ENCODE measurements at regions not wholly inside any gene's neighbourhood (a gene's known extent, or its start where the extent isn't known, plus 50 kb on each side); places are given as distances from the start of the nearest gene placed in this dataset.

DNA sequence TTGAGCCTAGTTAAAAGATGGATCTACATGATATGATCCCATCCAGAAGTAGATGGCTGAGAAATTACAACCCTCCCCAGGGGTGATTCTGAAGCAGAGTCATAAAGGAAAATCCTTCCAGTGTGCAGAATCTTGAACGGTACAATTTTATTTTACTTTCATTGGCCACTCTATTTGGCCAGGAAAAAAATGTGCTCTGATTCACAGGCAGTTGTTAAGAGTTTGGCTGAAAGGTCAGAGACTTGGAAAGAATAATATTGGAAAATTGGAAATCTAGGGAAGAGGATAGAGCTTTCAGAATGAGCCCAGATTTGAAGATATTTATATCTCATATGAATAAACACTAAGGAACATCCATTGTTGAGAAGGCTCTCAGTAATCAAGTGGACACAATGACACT lies 1299.3 kb upstream of the GJE1 start:
- H3K9me3 ChIP-seq (ENCODE audit: control insufficient read depth in 2 of 2, low read length in 2 of 2): no peaks in the 10 kb centered on the region
- H3K4me1 ChIP-seq (ENCODE audit: control insufficient read depth, insufficient read depth, low read length, poor library complexity, severe bottlenecking): no peaks in the 10 kb centered on the region
- ATAC-seq (ENCODE audit: low read depth in 2 of 2): no peak
- H3K27me3 ChIP-seq (ENCODE audit: control insufficient read depth, insufficient read depth, low read length): no peaks in the 10 kb centered on the region
- H3K27me3 Mint-ChIP-seq: no peaks in the 10 kb centered on the region
- H3K27ac Mint-ChIP-seq: no peak overlapping the region
- H3K4me1 Mint-ChIP-seq: no peaks in the 10 kb centered on the region
- no peak for DNase-seq
- peaks cover 0 to 1% (median 0%) of the 10 kb centered on the region in 7 donors for H3K9me3 Mint-ChIP-seq
- H3K36me3 Mint-ChIP-seq: no peaks in the 10 kb centered on the region
- no peak overlapping the region for H3K27ac ChIP-seq (ENCODE audit: insufficient read depth, low read length, poor library complexity, severe bottlenecking)
- H3K36me3 ChIP-seq (ENCODE audit: control insufficient read depth, insufficient read depth, low read length): no peaks in the 10 kb centered on the region
- H3K4me3 ChIP-seq (ENCODE audit: low read depth, low read length): no peak overlapping the region
- no peak overlapping the region for H3K4me3 Mint-ChIP-seq

DNA sequence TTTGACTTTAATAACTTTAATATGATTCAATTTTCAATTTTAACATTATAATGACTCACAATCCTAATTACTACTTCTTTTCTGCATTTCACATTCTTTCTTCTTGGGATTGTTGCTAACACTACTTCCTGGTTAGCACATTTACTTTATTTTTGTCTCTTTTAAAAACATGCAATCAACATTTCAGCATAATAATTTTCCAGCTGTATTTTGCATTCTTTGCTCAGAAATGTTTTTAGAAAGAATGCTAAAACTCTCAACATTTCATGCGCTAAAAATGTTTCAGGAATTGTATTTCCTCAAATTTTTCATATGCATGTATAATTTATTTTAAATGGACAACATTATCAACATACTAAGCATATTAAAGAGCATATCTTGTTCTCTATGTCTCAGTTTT lies 1302.1 kb upstream of the GJE1 start:
- Histone ChIP-seq H3K4me3 (ENCODE audit: low read depth, low read length) (no peak overlapping the region), H3K36me3 (ENCODE audit: control insufficient read depth, insufficient read depth, low read length) (no peaks in the 10 kb centered on the region), H3K27ac (ENCODE audit: insufficient read depth, low read length, poor library complexity, severe bottlenecking) (no peak overlapping the region), H3K9me3 (ENCODE audit: control insufficient read depth in 2 of 2, low read length in 2 of 2) (no peaks in the 10 kb centered on the region), H3K4me1 (ENCODE audit: control insufficient read depth, insufficient read depth, low read length, poor library complexity, severe bottlenecking) (no peaks in the 10 kb centered on the region), H3K27me3 (ENCODE audit: control insufficient read depth, insufficient read depth, low read length) (no peaks in the 10 kb centered on the region)
- no peak overlapping the region for H3K4me3 Mint-ChIP-seq
- no peaks in the 10 kb centered on the region for H3K36me3 Mint-ChIP-seq
- DNase-seq (no peak), ATAC-seq (ENCODE audit: low read depth in 2 of 2) (no peak)
- H3K4me1 Mint-ChIP-seq: no peaks in the 10 kb centered on the region
- H3K27me3 Mint-ChIP-seq: no peaks in the 10 kb centered on the region
- peaks cover 0 to 2% (median 0%) of the 10 kb centered on the region in 7 donors for H3K9me3 Mint-ChIP-seq
- no peak overlapping the region for H3K27ac Mint-ChIP-seq

DNA sequence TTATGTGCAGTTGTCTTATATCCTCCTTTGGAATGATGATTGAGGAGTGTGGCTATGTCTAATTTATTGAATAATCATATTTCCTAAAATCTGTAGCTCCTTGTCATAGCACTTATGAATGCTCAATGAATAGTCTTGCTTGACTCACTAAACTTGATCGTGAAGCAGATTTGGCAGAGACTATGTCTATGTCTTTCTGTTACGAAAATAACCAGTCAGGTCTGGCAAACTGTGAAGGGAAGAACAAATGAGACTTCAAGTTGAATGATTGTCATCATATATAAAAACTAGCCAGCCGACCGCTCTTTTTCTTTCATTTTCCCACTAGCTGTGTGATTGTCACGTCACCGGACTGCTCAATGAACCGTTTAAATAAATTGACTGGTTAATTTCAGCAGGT lies 1303.9 kb upstream of the GJE1 start:
- Histone ChIP-seq H3K27ac (ENCODE audit: insufficient read depth, low read length, poor library complexity, severe bottlenecking) (no peak overlapping the region), H3K9me3 (ENCODE audit: control insufficient read depth in 2 of 2, low read length in 2 of 2) (no peaks in the 10 kb centered on the region), H3K4me3 (ENCODE audit: low read depth, low read length) (no peak overlapping the region), H3K4me1 (ENCODE audit: control insufficient read depth, insufficient read depth, low read length, poor library complexity, severe bottlenecking) (no peaks in the 10 kb centered on the region), H3K36me3 (ENCODE audit: control insufficient read depth, insufficient read depth, low read length) (no peaks in the 10 kb centered on the region), H3K27me3 (ENCODE audit: control insufficient read depth, insufficient read depth, low read length) (no peaks in the 10 kb centered on the region)
- no peaks in the 10 kb centered on the region for H3K4me1 Mint-ChIP-seq
- peaks cover 0 to 3% (median 0%) of the 10 kb centered on the region in 7 donors for H3K9me3 Mint-ChIP-seq
- DNase-seq: no peak
- no peak overlapping the region for H3K4me3 Mint-ChIP-seq
- no peak overlapping the region for H3K27ac Mint-ChIP-seq
- ATAC-seq (ENCODE audit: low read depth in 2 of 2): no peak
- H3K27me3 Mint-ChIP-seq: no peaks in the 10 kb centered on the region
- no peaks in the 10 kb centered on the region for H3K36me3 Mint-ChIP-seq

DNA sequence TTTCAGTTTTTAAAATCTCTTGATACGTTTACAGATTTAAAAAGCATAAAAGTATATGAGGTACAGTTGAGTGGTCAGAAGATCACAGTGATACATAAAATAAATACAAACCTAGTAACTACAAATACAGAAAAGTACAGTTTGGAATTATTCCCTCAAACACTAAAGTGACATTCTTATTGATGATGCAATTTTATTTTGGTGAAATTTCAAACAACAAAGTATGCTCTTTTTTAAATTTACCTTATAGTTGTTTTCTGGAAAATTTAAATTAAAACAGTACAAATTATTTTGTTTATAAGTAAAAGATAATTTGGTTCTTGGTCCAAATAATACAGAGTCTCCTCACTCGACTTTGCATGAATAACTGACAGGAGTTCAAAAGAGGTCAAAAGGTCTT lies 1305.1 kb upstream of the GJE1 start:
- Mint-ChIP-seq H3K27me3 (no peaks in the 10 kb centered on the region), H3K27ac (no peak overlapping the region), H3K9me3 (peaks cover 0 to 4% (median 0%) of the 10 kb centered on the region in 7 donors), H3K36me3 (no peaks in the 10 kb centered on the region), H3K4me1 (no peaks in the 10 kb centered on the region), H3K4me3 (no peak overlapping the region)
- no peaks in the 10 kb centered on the region for H3K9me3 ChIP-seq (ENCODE audit: control insufficient read depth in 2 of 2, low read length in 2 of 2)
- no peak overlapping the region for H3K27ac ChIP-seq (ENCODE audit: insufficient read depth, low read length, poor library complexity, severe bottlenecking)
- H3K36me3 ChIP-seq (ENCODE audit: control insufficient read depth, insufficient read depth, low read length): no peaks in the 10 kb centered on the region
- H3K4me3 ChIP-seq (ENCODE audit: low read depth, low read length): no peak overlapping the region
- ATAC-seq (ENCODE audit: low read depth in 2 of 2): no peak
- DNase-seq: no peak
- no peaks in the 10 kb centered on the region for H3K27me3 ChIP-seq (ENCODE audit: control insufficient read depth, insufficient read depth, low read length)
- no peaks in the 10 kb centered on the region for H3K4me1 ChIP-seq (ENCODE audit: control insufficient read depth, insufficient read depth, low read length, poor library complexity, severe bottlenecking)

DNA sequence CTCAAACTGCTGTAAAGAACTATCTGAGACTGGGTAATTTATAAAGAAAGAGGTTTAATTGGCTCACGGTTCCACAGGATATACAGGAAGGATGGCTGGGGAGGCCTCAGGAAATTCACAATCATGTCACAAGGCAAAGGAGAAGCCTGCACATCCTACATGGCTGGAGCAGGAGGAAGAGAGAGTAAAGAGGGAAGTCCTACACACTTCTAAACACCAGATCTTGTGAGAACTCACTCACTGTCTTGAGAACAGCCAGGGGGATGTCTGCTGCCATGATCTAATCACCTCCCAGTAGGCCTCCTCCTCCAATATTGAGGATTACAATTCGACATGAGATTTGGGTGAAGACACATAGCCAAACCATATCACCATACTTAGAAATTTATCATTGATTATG lies 1307.0 kb upstream of the GJE1 start:
- Mint-ChIP-seq H3K27ac (no peak overlapping the region), H3K4me1 (no peaks in the 10 kb centered on the region), H3K27me3 (no peaks in the 10 kb centered on the region), H3K36me3 (no peaks in the 10 kb centered on the region), H3K9me3 (peaks cover 0 to 4% (median 0%) of the 10 kb centered on the region in 7 donors), H3K4me3 (no peak overlapping the region)
- Histone ChIP-seq H3K27me3 (ENCODE audit: control insufficient read depth, insufficient read depth, low read length) (no peaks in the 10 kb centered on the region), H3K27ac (ENCODE audit: insufficient read depth, low read length, poor library complexity, severe bottlenecking) (no peak overlapping the region), H3K4me1 (ENCODE audit: control insufficient read depth, insufficient read depth, low read length, poor library complexity, severe bottlenecking) (no peaks in the 10 kb centered on the region), H3K36me3 (ENCODE audit: control insufficient read depth, insufficient read depth, low read length) (no peaks in the 10 kb centered on the region), H3K4me3 (ENCODE audit: low read depth, low read length) (no peak overlapping the region), H3K9me3 (ENCODE audit: control insufficient read depth in 2 of 2, low read length in 2 of 2) (no peaks in the 10 kb centered on the region)
- no peak for ATAC-seq (ENCODE audit: low read depth in 2 of 2)
- no peak for DNase-seq

DNA sequence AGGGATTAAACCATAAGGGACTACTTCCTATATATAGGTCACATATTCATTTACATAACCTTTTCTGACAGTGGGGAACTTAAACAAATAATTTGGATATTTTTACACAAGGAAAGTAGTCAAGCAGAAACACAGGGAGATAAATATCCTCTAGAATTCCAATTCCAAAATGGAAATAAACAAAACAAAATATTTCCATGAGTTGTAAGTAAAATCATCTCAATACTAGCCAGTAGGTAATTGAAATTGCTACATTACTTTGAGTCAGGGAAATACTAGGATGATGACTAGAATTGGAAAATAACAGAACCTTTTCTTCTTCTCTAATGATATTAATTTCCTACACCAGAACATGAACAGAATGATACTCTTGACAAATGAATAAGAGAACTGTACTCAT lies 1308.1 kb upstream of the GJE1 start:
- H3K4me1 Mint-ChIP-seq: no peaks in the 10 kb centered on the region

DNA sequence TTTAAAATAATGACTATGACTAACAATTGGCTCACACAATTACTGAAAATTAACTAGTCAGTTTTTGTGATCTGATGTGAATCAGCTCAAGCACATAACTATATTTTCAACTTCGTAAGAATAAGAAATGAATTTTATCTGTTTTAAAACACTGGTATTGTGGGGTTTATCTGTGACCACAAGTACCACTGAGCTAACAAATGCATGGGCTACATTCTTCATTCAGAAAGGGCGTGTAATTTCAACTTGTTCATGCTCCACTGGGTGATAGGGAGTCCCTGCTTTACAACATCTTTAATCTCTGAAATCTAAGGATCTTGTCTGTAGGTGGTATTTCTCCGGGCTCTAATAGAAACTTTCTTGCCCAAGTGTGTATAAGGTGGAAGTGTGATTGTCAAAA lies 1311.5 kb upstream of the GJE1 start:
- H3K27me3 Mint-ChIP-seq: no peaks in the 10 kb centered on the region
- H3K9me3 Mint-ChIP-seq: peaks cover 0 to 2% (median 0%) of the 10 kb centered on the region in 7 donors
- H3K27ac Mint-ChIP-seq: no peak overlapping the region
- no peaks in the 10 kb centered on the region for H3K4me1 Mint-ChIP-seq
- no peak overlapping the region for H3K4me3 Mint-ChIP-seq
- Histone ChIP-seq H3K9me3 (ENCODE audit: control insufficient read depth in 2 of 2, low read length in 2 of 2) (no peaks in the 10 kb centered on the region), H3K4me1 (ENCODE audit: control insufficient read depth, insufficient read depth, low read length, poor library complexity, severe bottlenecking) (no peaks in the 10 kb centered on the region), H3K36me3 (ENCODE audit: control insufficient read depth, insufficient read depth, low read length) (no peaks in the 10 kb centered on the region), H3K4me3 (ENCODE audit: low read depth, low read length) (no peak overlapping the region), H3K27me3 (ENCODE audit: control insufficient read depth, insufficient read depth, low read length) (no peaks in the 10 kb centered on the region), H3K27ac (ENCODE audit: insufficient read depth, low read length, poor library complexity, severe bottlenecking) (no peak overlapping the region)
- ATAC-seq (ENCODE audit: low read depth in 2 of 2) (no peak), DNase-seq (no peak)
- no peaks in the 10 kb centered on the region for H3K36me3 Mint-ChIP-seq

More for the DNA sequence above, 1308.1 kb upstream of the GJE1 start:
- Histone ChIP-seq H3K27me3 (ENCODE audit: control insufficient read depth, insufficient read depth, low read length) (no peaks in the 10 kb centered on the region), H3K36me3 (ENCODE audit: control insufficient read depth, insufficient read depth, low read length) (no peaks in the 10 kb centered on the region), H3K9me3 (ENCODE audit: control insufficient read depth in 2 of 2, low read length in 2 of 2) (no peaks in the 10 kb centered on the region), H3K27ac (ENCODE audit: insufficient read depth, low read length, poor library complexity, severe bottlenecking) (no peak overlapping the region), H3K4me1 (ENCODE audit: control insufficient read depth, insufficient read depth, low read length, poor library complexity, severe bottlenecking) (no peaks in the 10 kb centered on the region), H3K4me3 (ENCODE audit: low read depth, low read length) (no peak overlapping the region)
- no peaks in the 10 kb centered on the region for H3K27me3 Mint-ChIP-seq
- H3K27ac Mint-ChIP-seq: no peak overlapping the region
- H3K36me3 Mint-ChIP-seq: no peaks in the 10 kb centered on the region
- ATAC-seq (ENCODE audit: low read depth in 2 of 2) (no peak), DNase-seq (no peak)
- peaks cover 0 to 4% (median 0%) of the 10 kb centered on the region in 7 donors for H3K9me3 Mint-ChIP-seq
- no peak overlapping the region for H3K4me3 Mint-ChIP-seq

DNA sequence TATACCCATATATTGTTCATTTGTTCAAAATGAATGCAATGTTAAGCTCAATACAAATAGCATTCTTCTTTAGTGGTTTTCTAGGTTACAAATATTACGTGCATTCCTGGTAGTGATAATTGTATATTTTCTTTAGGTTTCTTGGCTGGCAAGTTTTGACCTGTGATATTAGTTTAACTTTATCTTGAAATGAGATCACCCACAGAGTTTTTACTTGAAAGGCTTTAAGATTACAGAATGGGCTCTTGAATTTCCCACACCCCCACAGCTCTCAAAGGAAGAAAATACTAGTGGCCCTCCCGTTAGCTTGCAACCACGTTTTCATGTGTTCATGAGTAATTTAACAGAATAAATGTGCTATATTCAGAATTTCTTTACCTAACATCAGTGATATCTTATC lies 1315.5 kb upstream of the GJE1 start:
- Mint-ChIP-seq H3K4me1 (no peaks in the 10 kb centered on the region), H3K36me3 (no peaks in the 10 kb centered on the region), H3K4me3 (no peak overlapping the region), H3K27me3 (no peaks in the 10 kb centered on the region), H3K27ac (no peak overlapping the region), H3K9me3 (peaks cover 0 to 1% (median 0%) of the 10 kb centered on the region in 7 donors)
- DNase-seq: no peak
- no peaks in the 10 kb centered on the region for H3K36me3 ChIP-seq (ENCODE audit: control insufficient read depth, insufficient read depth, low read length)
- no peak overlapping the region for H3K4me3 ChIP-seq (ENCODE audit: low read depth, low read length)
- H3K9me3 ChIP-seq (ENCODE audit: control insufficient read depth in 2 of 2, low read length in 2 of 2): no peaks in the 10 kb centered on the region
- ATAC-seq (ENCODE audit: low read depth in 2 of 2): no peak
- no peak overlapping the region for H3K27ac ChIP-seq (ENCODE audit: insufficient read depth, low read length, poor library complexity, severe bottlenecking)
- H3K27me3 ChIP-seq (ENCODE audit: control insufficient read depth, insufficient read depth, low read length): no peaks in the 10 kb centered on the region
- H3K4me1 ChIP-seq (ENCODE audit: control insufficient read depth, insufficient read depth, low read length, poor library complexity, severe bottlenecking): no peaks in the 10 kb centered on the region

All from CD4-positive, CD25-positive, alpha-beta regulatory T cell (primary cell).